ENCODE measurements at regions not wholly inside any gene's neighbourhood (a gene's known extent, or its start where the extent isn't known, plus 50 kb on each side); places are given as distances from the start of the nearest gene placed in this dataset.

GRCh38 chr3:165505657-165506056 lies 309.5 kb upstream of the SLITRK3 start:
- Histone ChIP-seq H3K9me3 (replicated peaks; ENCODE audit: insufficient read depth, low read length) (no peaks in the 10 kb centered on the region), H3K9me2 (replicated peaks; ENCODE audit: insufficient read depth, low read length) (no peaks in the 10 kb centered on the region), H3K27me3 (replicated peaks; ENCODE audit: insufficient read depth, low read length) (no peaks in the 10 kb centered on the region), H3K27ac (ENCODE audit: low read length) (no peak overlapping the region), H3K36me3 (replicated peaks; ENCODE audit: insufficient read depth, low read length) (no peaks in the 10 kb centered on the region), H3K4me3 (ENCODE audit: low read length) (no peak overlapping the region), H3K4me2 (ENCODE audit: low read depth, low read length) (no peak overlapping the region), H3F3A (ENCODE audit: insufficient read depth, low read length) (no peaks in the 10 kb centered on the region), H3K4me1 (ENCODE audit: low read length) (no peaks in the 10 kb centered on the region), H4K20me1 (ENCODE audit: insufficient read depth, low read length) (no peaks in the 10 kb centered on the region), H3K9ac (ENCODE audit: low read length) (no peak overlapping the region), H3K79me2 (ENCODE audit: low read length) (no peaks in the 10 kb centered on the region), H2AFZ (ENCODE audit: low read length) (no peak overlapping the region)
- DNase-seq, result no peak
- TF ChIP-seq EZH2 (optimal IDR thresholded peaks at IDR 0.05; ENCODE audit: low read depth, low read length) (no peak), EZH2phosphoT487 (IDR thresholded peaks at IDR 0.05; ENCODE audit: low read length) (no peak)
- TF ChIP-seq, protein P1, sequence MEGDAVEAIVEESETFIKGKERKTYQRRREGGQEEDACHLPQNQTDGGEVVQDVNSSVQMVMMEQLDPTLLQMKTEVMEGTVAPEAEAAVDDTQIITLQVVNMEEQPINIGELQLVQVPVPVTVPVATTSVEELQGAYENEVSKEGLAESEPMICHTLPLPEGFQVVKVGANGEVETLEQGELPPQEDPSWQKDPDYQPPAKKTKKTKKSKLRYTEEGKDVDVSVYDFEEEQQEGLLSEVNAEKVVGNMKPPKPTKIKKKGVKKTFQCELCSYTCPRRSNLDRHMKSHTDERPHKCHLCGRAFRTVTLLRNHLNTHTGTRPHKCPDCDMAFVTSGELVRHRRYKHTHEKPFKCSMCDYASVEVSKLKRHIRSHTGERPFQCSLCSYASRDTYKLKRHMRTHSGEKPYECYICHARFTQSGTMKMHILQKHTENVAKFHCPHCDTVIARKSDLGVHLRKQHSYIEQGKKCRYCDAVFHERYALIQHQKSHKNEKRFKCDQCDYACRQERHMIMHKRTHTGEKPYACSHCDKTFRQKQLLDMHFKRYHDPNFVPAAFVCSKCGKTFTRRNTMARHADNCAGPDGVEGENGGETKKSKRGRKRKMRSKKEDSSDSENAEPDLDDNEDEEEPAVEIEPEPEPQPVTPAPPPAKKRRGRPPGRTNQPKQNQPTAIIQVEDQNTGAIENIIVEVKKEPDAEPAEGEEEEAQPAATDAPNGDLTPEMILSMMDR (IDR thresholded peaks at IDR 0.05; ENCODE audit: low read length), result no peak

- Histone ChIP-seq H3K4me1 (ENCODE audit: low read length) (no peaks in the 10 kb centered on the region), H3K4me2 (ENCODE audit: low read depth, low read length) (no peak overlapping the region), H3K27me3 (replicated peaks; ENCODE audit: insufficient read depth, low read length) (no peaks in the 10 kb centered on the region), H3K9me3 (replicated peaks; ENCODE audit: insufficient read depth, low read length) (no peaks in the 10 kb centered on the region), H3K27ac (ENCODE audit: low read length) (no peak overlapping the region), H3K9ac (ENCODE audit: low read length) (no peak overlapping the region), H3K9me2 (replicated peaks; ENCODE audit: insufficient read depth, low read length) (no peaks in the 10 kb centered on the region), H3K79me2 (ENCODE audit: low read length) (no peaks in the 10 kb centered on the region), H4K20me1 (ENCODE audit: insufficient read depth, low read length) (no peaks in the 10 kb centered on the region), H3F3A (ENCODE audit: insufficient read depth, low read length) (no peaks in the 10 kb centered on the region), H3K36me3 (replicated peaks; ENCODE audit: insufficient read depth, low read length) (no peaks in the 10 kb centered on the region), H3K4me3 (ENCODE audit: low read length) (no peak overlapping the region), H2AFZ (ENCODE audit: low read length) (no peak overlapping the region)
- no peak for DNase-seq
- TF ChIP-seq EZH2phosphoT487 (IDR thresholded peaks at IDR 0.05; ENCODE audit: low read length), result no peak
- TF ChIP-seq, protein P1 (IDR thresholded peaks at IDR 0.05; ENCODE audit: low read length), result no peak
- no peak for TF ChIP-seq EZH2 (optimal IDR thresholded peaks at IDR 0.05; ENCODE audit: low read depth, low read length)
Measured at GRCh38 chr3:165504554-165504953, 308.4 kb upstream of the SLITRK3 start.

DNA sequence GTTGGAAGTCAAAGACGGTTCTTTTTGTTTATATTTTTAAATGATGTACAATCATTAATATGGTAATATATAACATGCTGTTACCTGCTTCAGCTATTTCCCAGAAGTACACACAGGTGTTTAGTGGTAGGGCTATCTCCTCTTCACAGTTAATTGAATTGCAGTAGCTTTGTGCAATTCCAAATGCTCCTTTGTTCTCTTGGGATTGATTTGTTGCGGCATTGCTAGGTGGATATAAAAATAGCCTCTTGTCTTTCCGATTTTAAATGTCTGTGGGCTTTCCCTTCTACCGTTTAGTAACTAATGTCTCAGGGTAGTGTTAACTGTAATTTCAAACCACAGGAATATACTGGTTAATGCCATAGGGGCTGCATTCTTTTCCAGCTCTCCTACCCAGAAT lies 307.6 kb upstream of the SLITRK3 start:
- Histone ChIP-seq H3K79me2 (ENCODE audit: low read length) (no peaks in the 10 kb centered on the region), H2AFZ (ENCODE audit: low read length) (no peak overlapping the region), H3K9ac (ENCODE audit: low read length) (no peak overlapping the region), H4K20me1 (ENCODE audit: insufficient read depth, low read length) (no peaks in the 10 kb centered on the region), H3K36me3 (replicated peaks; ENCODE audit: insufficient read depth, low read length) (no peaks in the 10 kb centered on the region), H3K27ac (ENCODE audit: low read length) (no peak overlapping the region), H3K4me1 (ENCODE audit: low read length) (no peaks in the 10 kb centered on the region), H3F3A (ENCODE audit: insufficient read depth, low read length) (no peaks in the 10 kb centered on the region), H3K9me2 (replicated peaks; ENCODE audit: insufficient read depth, low read length) (no peaks in the 10 kb centered on the region), H3K4me2 (ENCODE audit: low read depth, low read length) (no peak overlapping the region), H3K27me3 (replicated peaks; ENCODE audit: insufficient read depth, low read length) (no peaks in the 10 kb centered on the region), H3K4me3 (ENCODE audit: low read length) (no peak overlapping the region), H3K9me3 (replicated peaks; ENCODE audit: insufficient read depth, low read length) (no peaks in the 10 kb centered on the region)
- DNase-seq, result no peak
- TF ChIP-seq EZH2 (optimal IDR thresholded peaks at IDR 0.05; ENCODE audit: low read depth, low read length), result no peak
- TF ChIP-seq EZH2phosphoT487 (IDR thresholded peaks at IDR 0.05; ENCODE audit: low read length), result no peak
- TF ChIP-seq, protein P1 (IDR thresholded peaks at IDR 0.05; ENCODE audit: low read length), result no peak

Measured in MM.1S (cell line).